ENCODE measurements at regions not wholly inside any gene's neighbourhood (a gene's known extent, or its start where the extent isn't known, plus 50 kb on each side); places are given as distances from the start of the nearest gene placed in this dataset.
A peak's percentile ranks its signal among the peaks of the same experiment; 100 is the strongest.
"Not testable (repeated sequence)": the region's sequence is repeated elsewhere in the genome, so short reads cannot be mapped to it uniquely, and the experiment has no call there.

DNA sequence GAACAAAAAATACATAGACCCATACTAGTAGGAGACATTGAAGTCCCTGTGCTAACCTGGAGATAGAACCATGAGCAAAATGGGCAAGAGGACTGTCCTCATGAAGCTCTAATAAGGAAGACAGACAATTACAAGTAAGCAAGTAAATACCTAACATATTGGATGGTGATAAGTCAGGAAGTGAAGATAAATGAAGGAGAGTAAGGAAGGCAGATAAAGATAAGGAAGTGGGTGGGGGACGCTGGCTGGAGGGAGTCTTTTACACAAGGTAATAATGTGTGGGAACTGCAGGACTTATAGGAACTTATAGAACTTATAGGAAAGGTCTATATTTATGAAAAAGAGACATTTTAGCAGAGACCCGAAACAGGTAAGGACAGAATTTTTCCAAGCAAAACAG is 148.9 kb upstream of the ABI3BP start:
- H3K4me1 ChIP-seq: no peaks in the 10 kb centered on the region
- no peaks in the 10 kb centered on the region for H3K27me3 ChIP-seq
- H3K27ac ChIP-seq: no peak overlapping the region
- H3K9ac ChIP-seq: no peak overlapping the region
- H3K4me2 ChIP-seq: no peak overlapping the region
- no peak for TF ChIP-seq Cebpa-rat (IDR thresholded peaks at IDR 0.05)
- no peaks in the 10 kb centered on the region for H3K9me3 ChIP-seq
- H3K4me3 ChIP-seq: no peak overlapping the region
- no peaks in the 10 kb centered on the region for H4K20me1 ChIP-seq
- no peaks in the 10 kb centered on the region for H3K36me3 ChIP-seq

DNA sequence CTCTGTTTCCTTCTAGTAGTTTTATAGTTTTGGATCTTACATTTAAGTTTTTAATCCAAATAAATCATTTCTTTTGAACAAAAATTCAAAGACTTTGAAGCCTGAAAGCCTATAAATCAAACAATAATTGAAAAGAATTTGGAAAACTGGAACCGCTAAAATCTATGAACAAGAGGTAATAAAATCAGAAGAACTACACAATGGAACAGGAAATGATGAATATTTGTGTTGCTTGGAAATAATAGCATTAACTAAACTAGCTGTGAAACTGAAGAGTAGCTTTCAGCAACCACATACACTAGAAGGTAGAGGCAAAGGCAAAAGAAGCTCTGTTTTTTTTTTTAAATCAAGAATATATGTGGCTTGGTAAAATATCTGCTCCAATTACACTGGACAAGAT is 147.9 kb upstream of the ABI3BP start:
- no peaks in the 10 kb centered on the region for H4K20me1 ChIP-seq
- no peak overlapping the region for H3K4me3 ChIP-seq
- H3K9ac ChIP-seq: no peak overlapping the region
- no peaks in the 10 kb centered on the region for H3K27me3 ChIP-seq
- H3K4me1 ChIP-seq: no peaks in the 10 kb centered on the region
- H3K4me2 ChIP-seq: no peak overlapping the region
- H3K36me3 ChIP-seq: no peaks in the 10 kb centered on the region
- TF ChIP-seq Cebpa-rat (IDR thresholded peaks at IDR 0.05): no peak
- H3K9me3 ChIP-seq: no peaks in the 10 kb centered on the region
- no peak overlapping the region for H3K27ac ChIP-seq

DNA sequence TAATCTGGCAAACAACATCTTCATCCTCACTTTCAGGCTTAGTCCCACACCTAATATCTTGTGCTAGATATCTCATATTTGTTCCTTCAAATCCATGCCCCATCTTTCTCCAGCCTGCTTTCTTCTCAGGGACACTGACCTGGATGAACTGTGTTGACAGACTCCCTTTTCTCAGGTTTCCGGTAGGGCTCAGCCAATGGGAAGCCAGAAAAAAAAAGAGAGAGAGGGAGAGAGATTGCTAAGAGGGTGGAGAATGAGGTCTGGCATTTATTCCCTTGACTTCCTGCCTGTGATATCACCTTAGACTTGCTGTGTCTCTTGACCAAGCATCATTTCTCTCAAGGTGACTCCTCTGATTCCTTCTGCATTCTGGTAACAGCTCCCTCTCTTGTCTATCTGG is 145.6 kb upstream of the ABI3BP start:
- Histone ChIP-seq H3K4me3 (no peak overlapping the region), H4K20me1 (no peaks in the 10 kb centered on the region), H3K4me2 (no peak overlapping the region), H3K27ac (no peak overlapping the region), H3K9ac (no peak overlapping the region), H3K9me3 (no peaks in the 10 kb centered on the region), H3K4me1 (peaks cover 13% of the 10 kb centered on the region), H3K27me3 (no peaks in the 10 kb centered on the region), H3K36me3 (no peaks in the 10 kb centered on the region)
- TF ChIP-seq Cebpa-rat (IDR thresholded peaks at IDR 0.05): no peak

DNA sequence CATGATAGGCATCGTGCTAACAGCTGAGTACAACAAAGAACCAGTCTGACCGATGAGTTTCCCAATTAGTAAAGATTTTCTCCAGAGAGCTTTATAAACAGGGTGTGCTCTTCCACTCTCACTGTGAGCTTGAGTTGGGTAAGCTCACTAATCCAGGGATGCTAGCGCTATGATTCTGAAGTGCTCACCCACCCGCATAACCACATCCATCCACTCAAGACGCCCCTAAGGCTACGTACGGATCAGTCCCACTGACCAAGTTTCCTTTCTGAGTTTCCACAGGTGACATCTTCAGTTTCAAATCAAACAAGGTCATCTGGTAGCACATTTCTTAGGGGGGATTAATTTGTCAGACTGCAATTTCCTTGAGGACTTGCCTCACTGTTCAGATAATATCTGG is 141.1 kb upstream of the ABI3BP start:
- Histone ChIP-seq H3K27me3 (no peaks in the 10 kb centered on the region), H3K27ac (no peak overlapping the region), H3K4me1 (peaks cover 18% of the 10 kb centered on the region), H4K20me1 (no peaks in the 10 kb centered on the region), H3K4me3 (no peak overlapping the region), H3K4me2 (peak overlapping the region; percentile 68), H3K36me3 (no peaks in the 10 kb centered on the region), H3K9ac (no peak overlapping the region), H3K9me3 (peaks cover 20% of the 10 kb centered on the region)
- no peak for TF ChIP-seq Cebpa-rat (IDR thresholded peaks at IDR 0.05)

DNA sequence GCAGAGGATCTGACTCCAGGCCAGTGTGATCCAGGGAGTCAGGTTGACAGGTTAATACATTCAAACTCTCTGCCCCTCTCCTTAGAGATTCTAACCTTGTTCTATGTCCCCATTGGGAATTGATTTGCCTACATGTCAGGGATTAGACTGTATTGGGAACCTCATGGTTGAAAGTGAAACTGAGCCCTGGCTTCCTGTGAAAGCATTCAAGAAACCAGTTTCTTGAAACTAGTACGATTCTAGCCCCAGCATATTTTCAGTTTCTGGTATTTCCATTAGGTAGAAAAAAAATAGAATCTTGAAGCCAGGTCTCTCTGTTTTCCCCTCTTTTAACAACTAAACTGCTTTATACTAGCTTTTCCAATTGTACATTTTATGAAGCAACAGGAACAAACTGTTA is 140.4 kb upstream of the ABI3BP start:
- Histone ChIP-seq H3K4me3 (peak overlapping the region; percentile 4; the same call in 1 of the 2 replicates), H3K9me3 (peaks cover 20% of the 10 kb centered on the region), H3K4me1 (peaks cover 18% of the 10 kb centered on the region), H3K9ac (no peak overlapping the region), H3K27me3 (no peaks in the 10 kb centered on the region), H4K20me1 (no peaks in the 10 kb centered on the region), H3K27ac (no peak overlapping the region), H3K36me3 (no peaks in the 10 kb centered on the region), H3K4me2 (peak overlapping the region; percentile 68)
- no peak for TF ChIP-seq Cebpa-rat (IDR thresholded peaks at IDR 0.05)

DNA sequence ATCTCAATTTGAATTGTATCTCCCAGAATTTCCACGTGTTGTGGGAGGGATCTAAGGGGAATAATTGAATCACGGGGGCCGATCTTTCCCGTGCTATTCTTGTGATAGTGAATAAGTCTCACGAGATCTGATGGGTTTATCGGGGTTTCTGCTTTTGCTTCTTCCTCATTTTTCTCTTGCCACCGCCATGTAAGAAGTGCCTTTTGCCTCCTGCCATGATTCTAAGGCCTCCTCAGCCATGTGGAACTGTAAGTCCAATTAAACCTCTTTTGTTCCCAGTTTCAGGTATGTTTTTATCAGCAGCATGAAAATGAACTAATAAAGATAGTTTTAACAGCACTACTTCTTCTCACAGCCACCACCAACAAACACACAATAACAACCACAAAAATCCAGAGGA is 140.0 kb upstream of the ABI3BP start:
- not testable (repeated sequence) for H3K27ac ChIP-seq, H3K27me3 ChIP-seq, H3K36me3 ChIP-seq, H4K20me1 ChIP-seq, H3K9ac ChIP-seq
- H3K4me3 ChIP-seq: 0 out of 2 replicates have a peak overlapping the region, but pooled peaks have one; percentile 4
- peaks cover 20% of the 10 kb centered on the region for H3K9me3 ChIP-seq
- H3K4me2 ChIP-seq: peak overlapping the region; percentile 68
- peaks cover 18% of the 10 kb centered on the region for H3K4me1 ChIP-seq

DNA sequence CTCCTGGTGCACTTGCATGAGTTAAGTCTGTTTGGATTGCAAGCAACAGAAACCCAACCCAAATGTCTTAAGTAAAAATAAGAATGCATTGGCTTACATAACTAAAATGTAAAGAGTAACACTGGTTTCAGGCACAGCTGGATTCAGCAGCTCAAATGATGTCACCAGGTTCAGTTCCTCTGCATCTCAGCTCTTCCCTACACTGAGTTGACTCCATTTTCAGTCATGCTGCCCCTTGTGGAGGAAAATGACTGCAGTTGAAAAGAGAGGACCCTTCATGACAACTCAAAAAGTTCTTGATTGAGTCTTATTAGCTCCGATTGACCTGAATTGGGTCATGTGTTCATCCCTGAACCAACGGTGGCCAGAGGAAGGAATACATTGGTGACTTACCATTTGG is 138.5 kb upstream of the ABI3BP start:
- Histone ChIP-seq H3K4me2 (no peak overlapping the region), H3K27me3 (no peaks in the 10 kb centered on the region), H3K36me3 (no peaks in the 10 kb centered on the region), H3K4me1 (peaks cover 18% of the 10 kb centered on the region), H3K9ac (no peak overlapping the region), H3K4me3 (no peak overlapping the region), H3K27ac (no peak overlapping the region), H3K9me3 (peaks cover 20% of the 10 kb centered on the region), H4K20me1 (no peaks in the 10 kb centered on the region)
- no peak for TF ChIP-seq Cebpa-rat (IDR thresholded peaks at IDR 0.05)

DNA sequence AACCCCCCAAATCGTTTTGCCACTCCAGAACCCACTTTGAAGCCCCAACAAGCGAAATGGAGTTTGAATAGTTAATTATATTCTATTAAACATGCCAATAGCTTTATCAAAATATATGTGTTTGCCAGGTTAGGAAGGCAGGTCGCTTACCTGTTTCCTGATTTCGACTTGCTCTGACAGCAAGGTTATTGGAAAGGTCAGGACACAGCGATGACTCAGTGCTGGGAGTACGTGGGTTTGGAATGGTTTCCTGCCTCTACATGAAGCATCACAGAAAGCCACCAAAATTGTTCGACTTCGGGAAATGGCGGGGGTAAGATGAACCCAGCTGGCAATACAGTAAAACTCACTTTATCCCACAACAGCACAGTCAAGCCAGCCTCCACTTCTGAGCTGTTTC is 135.6 kb upstream of the ABI3BP start:
- no peak overlapping the region for H3K4me2 ChIP-seq

DNA sequence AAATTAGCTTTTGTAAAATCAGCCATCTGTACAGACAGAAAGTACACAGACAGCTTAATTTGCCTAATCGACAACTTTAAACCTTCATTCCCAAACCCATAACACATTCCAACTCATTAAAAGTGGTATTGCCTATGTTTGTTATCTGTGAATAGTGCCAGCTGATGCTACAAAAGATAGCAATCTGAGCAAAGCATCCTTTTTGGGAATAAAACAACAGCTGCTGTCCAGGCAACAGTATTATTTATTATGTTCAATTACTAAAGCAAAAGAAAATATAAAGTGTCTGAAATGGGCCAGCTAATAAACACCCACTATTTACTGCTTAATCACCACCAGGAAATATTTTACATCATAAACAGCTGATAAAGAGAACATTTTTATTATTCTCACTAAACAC is 134.8 kb upstream of the ABI3BP start:
- no peaks in the 10 kb centered on the region for H3K36me3 ChIP-seq
- no peak overlapping the region for H3K27ac ChIP-seq
- no peak overlapping the region for H3K9ac ChIP-seq
- no peaks in the 10 kb centered on the region for H4K20me1 ChIP-seq
- peaks cover 17% of the 10 kb centered on the region for H3K9me3 ChIP-seq
- no peak overlapping the region for H3K4me3 ChIP-seq
- H3K4me1 ChIP-seq: no peaks in the 10 kb centered on the region
- H3K4me2 ChIP-seq: no peak overlapping the region
- no peaks in the 10 kb centered on the region for H3K27me3 ChIP-seq
- no peak for TF ChIP-seq Cebpa-rat (IDR thresholded peaks at IDR 0.05)

More for the DNA sequence above, 135.6 kb upstream of the ABI3BP start:
- no peak overlapping the region for H3K4me3 ChIP-seq
- H4K20me1 ChIP-seq: no peaks in the 10 kb centered on the region
- H3K36me3 ChIP-seq: no peaks in the 10 kb centered on the region
- H3K27ac ChIP-seq: no peak overlapping the region
- TF ChIP-seq Cebpa-rat (IDR thresholded peaks at IDR 0.05): no peak
- H3K27me3 ChIP-seq: no peaks in the 10 kb centered on the region
- no peak overlapping the region for H3K9ac ChIP-seq
- peaks cover 20% of the 10 kb centered on the region for H3K9me3 ChIP-seq
- peaks cover 5% of the 10 kb centered on the region for H3K4me1 ChIP-seq

DNA sequence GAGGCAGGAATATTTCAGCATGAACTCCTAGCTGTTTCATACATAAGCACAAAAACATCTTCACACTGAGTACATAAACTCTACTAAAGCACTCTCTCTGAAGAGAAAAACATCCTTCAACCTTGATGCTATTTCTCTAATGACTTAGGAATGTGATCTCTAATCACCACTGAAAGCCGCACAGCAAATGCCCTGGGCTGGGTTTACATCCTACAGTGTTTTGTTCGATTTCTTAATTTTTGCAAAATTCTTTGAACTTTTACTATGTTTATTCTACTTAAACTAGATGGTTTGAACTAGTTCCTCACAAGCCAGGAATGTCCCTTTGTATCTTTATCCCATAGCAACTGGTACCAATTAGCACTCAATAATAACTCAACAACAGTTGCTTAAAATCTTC is 130.9 kb upstream of the ABI3BP start:
- Histone ChIP-seq H3K27ac (no peak overlapping the region), H3K4me1 (no peaks in the 10 kb centered on the region), H4K20me1 (no peaks in the 10 kb centered on the region), H3K27me3 (no peaks in the 10 kb centered on the region), H3K4me3 (no peak overlapping the region), H3K36me3 (no peaks in the 10 kb centered on the region), H3K9ac (no peak overlapping the region), H3K4me2 (no peak overlapping the region), H3K9me3 (no peaks in the 10 kb centered on the region)
- no peak for TF ChIP-seq Cebpa-rat (IDR thresholded peaks at IDR 0.05)

DNA sequence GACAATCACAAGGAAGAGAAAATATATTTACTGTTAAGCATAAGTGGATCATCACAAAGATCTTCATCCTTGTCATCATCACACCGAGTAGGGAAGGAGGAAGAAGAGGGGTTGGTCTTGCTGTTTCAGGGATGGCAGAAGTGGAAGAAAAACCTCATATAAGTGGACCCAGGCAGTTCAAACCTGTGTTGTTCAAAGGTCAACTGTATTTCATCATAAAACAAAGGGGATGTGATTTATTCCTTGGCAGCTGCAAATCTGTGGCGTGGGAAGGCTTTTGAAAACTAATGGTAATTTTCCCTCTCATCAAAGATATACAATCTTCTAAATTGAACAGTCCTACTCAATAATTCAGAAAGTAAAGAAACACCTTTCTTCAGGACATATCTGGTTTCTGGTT is 129.9 kb upstream of the ABI3BP start:
- Histone ChIP-seq H3K4me1 (no peaks in the 10 kb centered on the region), H4K20me1 (no peaks in the 10 kb centered on the region), H3K9me3 (no peaks in the 10 kb centered on the region), H3K9ac (no peak overlapping the region), H3K36me3 (no peaks in the 10 kb centered on the region), H3K27me3 (no peaks in the 10 kb centered on the region), H3K4me2 (no peak overlapping the region), H3K27ac (no peak overlapping the region), H3K4me3 (no peak overlapping the region)
- no peak for TF ChIP-seq Cebpa-rat (IDR thresholded peaks at IDR 0.05)

Measured in BLaER1 (cell line).